ENCODE measurements at regions not wholly inside any gene's neighbourhood (a gene's known extent, or its start where the extent isn't known, plus 50 kb on each side); places are given as distances from the start of the nearest gene placed in this dataset.
A peak's percentile ranks its signal among the peaks of the same experiment; 100 is the strongest.

DNA sequence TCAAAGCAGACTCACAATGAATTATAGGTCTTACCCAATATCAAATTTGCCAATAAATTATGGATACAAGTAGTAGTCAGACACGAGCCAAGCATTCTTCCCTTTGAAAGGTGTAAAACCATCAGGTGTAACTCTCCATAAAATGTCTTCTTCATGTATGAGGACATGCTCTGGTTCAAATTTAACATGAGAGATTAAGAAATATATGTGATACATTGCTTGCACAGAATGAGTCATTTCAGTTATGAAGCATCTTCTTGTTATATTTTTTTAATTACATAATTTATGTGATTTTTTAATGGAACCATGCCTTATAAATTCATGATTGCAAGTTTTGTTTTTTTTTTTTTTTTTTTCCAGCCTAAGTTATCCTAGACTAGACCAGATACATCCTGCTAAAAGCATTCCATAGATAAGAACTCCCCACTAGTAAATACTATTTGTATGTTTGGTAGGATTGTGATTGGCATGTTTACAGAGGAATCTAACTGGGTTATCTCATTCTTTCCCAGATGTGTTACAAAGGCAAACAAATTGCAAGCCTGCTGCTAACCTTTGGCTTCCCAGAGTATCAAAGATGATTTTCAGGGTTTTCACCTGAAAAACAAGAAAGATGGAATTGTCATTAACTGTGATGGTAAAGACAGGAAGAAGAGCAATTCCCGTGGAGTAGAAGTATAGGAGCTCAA, 621.9 kb downstream of the XIRP2 start:
- Histone ChIP-seq H2AFZ (no peak overlapping the region), H3K9ac (no peak overlapping the region), H3K4me1 (ENCODE audit: insufficient read depth) (0 out of 2 replicates have a peak, but pooled peaks cover 8% of the 10 kb centered on the region), H3K4me2 (ENCODE audit: unreplicated experiment) (peak overlapping the region; percentile 70), H3K4me3 (no peak overlapping the region), H3K79me2 (ENCODE audit: insufficient read depth) (no peaks in the 10 kb centered on the region), H3K9me2 (ENCODE audit: insufficient read depth) (no peaks in the 10 kb centered on the region), H3K36me3 (ENCODE audit: low read depth) (no peaks in the 10 kb centered on the region), H3K27ac (no peak overlapping the region), H4K20me1 (ENCODE audit: insufficient read depth) (no peaks in the 10 kb centered on the region), H3K27me3 (replicated peaks; ENCODE audit: insufficient read depth) (no peaks in the 10 kb centered on the region), H3K9me3 (ENCODE audit: low read depth) (no peaks in the 10 kb centered on the region), H3F3A (ENCODE audit: insufficient read depth) (no peaks in the 10 kb centered on the region)
- 34 to 40% methylated on average over 2 of the region's 2 CpGs for WGBS, 2 experiments (ENCODE audit: low coverage in 1 of 2, low lambda C conversion rate in 2 of 2, missing lambda C conversion rate in 2 of 2)
- TF ChIP-seq EZH2 (IDR thresholded peaks at IDR 0.05; ENCODE audit: insufficient read depth, poor library complexity, severe bottlenecking) (no peak), EZH2phosphoT487 (IDR thresholded peaks at IDR 0.05; ENCODE audit: insufficient read depth, low read depth) (no peak)
- DNase-seq: peak; percentile 11
- in situ Hi-C loops (cut with MboI): no loop called here

- Histone ChIP-seq H3K79me2 (ENCODE audit: insufficient read depth) (no peaks in the 10 kb centered on the region), H4K20me1 (ENCODE audit: insufficient read depth) (no peaks in the 10 kb centered on the region), H3F3A (ENCODE audit: insufficient read depth) (no peaks in the 10 kb centered on the region), H3K9ac (no peak overlapping the region), H3K27me3 (replicated peaks; ENCODE audit: insufficient read depth) (no peaks in the 10 kb centered on the region), H3K27ac (no peak overlapping the region), H2AFZ (no peak overlapping the region), H3K36me3 (ENCODE audit: low read depth) (no peaks in the 10 kb centered on the region), H3K9me2 (ENCODE audit: insufficient read depth) (no peaks in the 10 kb centered on the region), H3K9me3 (ENCODE audit: low read depth) (no peaks in the 10 kb centered on the region), H3K4me1 (ENCODE audit: insufficient read depth) (0 out of 2 replicates have a peak, but pooled peaks cover 8% of the 10 kb centered on the region), H3K4me2 (ENCODE audit: unreplicated experiment) (peak overlapping the region; percentile 70), H3K4me3 (no peak overlapping the region)
- DNase-seq: peak; percentile 64
- TF ChIP-seq EZH2phosphoT487 (IDR thresholded peaks at IDR 0.05; ENCODE audit: insufficient read depth, low read depth) (no peak), EZH2 (IDR thresholded peaks at IDR 0.05; ENCODE audit: insufficient read depth, poor library complexity, severe bottlenecking) (no peak)
- 0 to 1% methylated on average over 4 of the region's 4 CpGs for WGBS, 2 experiments (ENCODE audit: low coverage in 1 of 2, low lambda C conversion rate in 2 of 2, missing lambda C conversion rate in 2 of 2)
- in situ Hi-C loops (cut with MboI): no loop called here
These were observed 621.3 kb downstream of the XIRP2 start for GRCh38 chr2:167509586-167509985.

DNA sequence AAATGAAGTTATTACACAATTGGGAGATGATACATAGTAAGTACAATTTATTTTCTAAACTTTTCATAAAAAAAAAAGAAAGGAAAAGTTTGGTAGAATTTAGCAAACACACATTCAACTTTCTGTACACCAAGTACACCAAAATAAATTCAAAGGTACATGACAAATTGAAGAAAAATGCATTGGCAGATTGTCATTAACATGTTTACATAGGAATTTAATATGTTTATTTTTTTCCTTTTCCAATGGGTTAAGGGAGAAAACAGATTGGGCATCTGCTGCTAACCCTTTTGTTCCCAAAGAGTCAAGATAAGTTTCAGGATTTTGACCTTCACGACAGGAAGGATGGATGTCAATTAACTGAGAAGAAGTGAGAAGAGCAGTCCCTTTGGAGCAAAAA, 620.4 kb downstream of the XIRP2 start:
- 75 to 96% methylated on average over 1 of the region's 1 CpG for WGBS, 2 experiments (ENCODE audit: low coverage in 1 of 2, low lambda C conversion rate in 2 of 2, missing lambda C conversion rate in 2 of 2)
- H3K9me2 ChIP-seq (ENCODE audit: insufficient read depth): no peaks in the 10 kb centered on the region
- H3F3A ChIP-seq (ENCODE audit: insufficient read depth): no peaks in the 10 kb centered on the region
- no peak overlapping the region for H2AFZ ChIP-seq
- H3K9ac ChIP-seq: no peak overlapping the region
- H3K27ac ChIP-seq: no peak overlapping the region
- H3K4me2 ChIP-seq (ENCODE audit: unreplicated experiment): no peak overlapping the region
- H3K36me3 ChIP-seq (ENCODE audit: low read depth): no peaks in the 10 kb centered on the region
- no peak overlapping the region for H3K4me3 ChIP-seq
- H4K20me1 ChIP-seq (ENCODE audit: insufficient read depth): no peaks in the 10 kb centered on the region
- TF ChIP-seq EZH2phosphoT487 (IDR thresholded peaks at IDR 0.05; ENCODE audit: insufficient read depth, low read depth) (no peak), EZH2 (IDR thresholded peaks at IDR 0.05; ENCODE audit: insufficient read depth, poor library complexity, severe bottlenecking) (no peak)
- no peaks in the 10 kb centered on the region for H3K9me3 ChIP-seq (ENCODE audit: low read depth)
- H3K79me2 ChIP-seq (ENCODE audit: insufficient read depth): no peaks in the 10 kb centered on the region
- DNase-seq: no peak
- in situ Hi-C loops (cut with MboI): no loop called here
- H3K27me3 ChIP-seq (replicated peaks; ENCODE audit: insufficient read depth): no peaks in the 10 kb centered on the region
- 0 out of 2 replicates have a peak, but pooled peaks cover 8% of the 10 kb centered on the region for H3K4me1 ChIP-seq (ENCODE audit: insufficient read depth)

DNA sequence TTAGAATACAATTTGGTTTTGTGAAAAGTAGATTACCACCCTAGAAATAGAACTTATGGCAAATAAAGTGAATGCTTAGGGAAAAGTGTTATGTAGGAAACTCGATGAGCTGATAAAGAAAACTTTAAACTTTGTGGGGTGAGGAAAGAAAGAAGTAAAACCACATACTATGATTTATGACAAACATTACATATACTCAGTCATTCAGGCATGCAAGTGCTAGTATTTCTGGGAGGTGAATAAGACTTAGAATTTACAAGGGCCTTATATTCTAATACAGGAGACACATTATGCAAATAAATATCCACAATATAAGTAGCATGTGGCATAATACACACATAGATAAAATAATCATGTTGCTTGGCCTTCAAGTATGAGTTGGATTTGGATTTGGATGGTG, 618.1 kb downstream of the XIRP2 start:
- Histone ChIP-seq H3K4me1 (ENCODE audit: insufficient read depth) (0 out of 2 replicates have a peak, but pooled peaks cover 8% of the 10 kb centered on the region), H3K27me3 (replicated peaks; ENCODE audit: insufficient read depth) (no peaks in the 10 kb centered on the region), H4K20me1 (ENCODE audit: insufficient read depth) (no peaks in the 10 kb centered on the region), H3K4me3 (no peak overlapping the region), H3F3A (ENCODE audit: insufficient read depth) (no peaks in the 10 kb centered on the region), H3K9ac (no peak overlapping the region), H3K4me2 (ENCODE audit: unreplicated experiment) (no peak overlapping the region), H3K9me2 (ENCODE audit: insufficient read depth) (no peaks in the 10 kb centered on the region), H3K36me3 (ENCODE audit: low read depth) (no peaks in the 10 kb centered on the region), H3K79me2 (ENCODE audit: insufficient read depth) (no peaks in the 10 kb centered on the region), H3K27ac (no peak overlapping the region), H3K9me3 (ENCODE audit: low read depth) (no peaks in the 10 kb centered on the region), H2AFZ (no peak overlapping the region)
- in situ Hi-C loops (cut with MboI): no loop called here
- DNase-seq: no peak
- 45 to 50% methylated on average over 1 of the region's 1 CpG for WGBS, 2 experiments (ENCODE audit: low coverage in 1 of 2, low lambda C conversion rate in 2 of 2, missing lambda C conversion rate in 2 of 2)
- TF ChIP-seq EZH2 (IDR thresholded peaks at IDR 0.05; ENCODE audit: insufficient read depth, poor library complexity, severe bottlenecking) (no peak), EZH2phosphoT487 (IDR thresholded peaks at IDR 0.05; ENCODE audit: insufficient read depth, low read depth) (no peak)

Data from GM23248 (cell line).